OCI-LY7 (cell line): ENCODE measurements at regions not wholly inside any gene's neighbourhood (a gene's known extent, or its start where the extent isn't known, plus 50 kb on each side); places are given as distances from the start of the nearest gene placed in this dataset.
"Not testable (repeated sequence)": the region's sequence is repeated elsewhere in the genome, so short reads cannot be mapped to it uniquely, and the experiment has no call there.

Source experiments
- EZH2phosphoT487 ChIP-seq: fragments of 200-600 bp; sonication (generic); IDR thresholded peaks from 2 replicates; pipeline ENCODE4 v1.6.1; 2018; ENCODE audit warnings: low read depth, borderline replicate concordance, mild to moderate bottlenecking, mixed run types, antibody characterized with exemption, low read length, moderate library complexity, mixed read lengths
- TF ChIP-seq, protein P1 (sequence below): fragments of 200-600 bp; sonication (generic); conservative IDR thresholded peaks from 2 replicates; pipeline ENCODE4 v1.5.1; 2014; ENCODE audit warnings: mild to moderate bottlenecking, antibody characterized with exemption, low read length, moderate library complexity, mixed read lengths

DNA sequence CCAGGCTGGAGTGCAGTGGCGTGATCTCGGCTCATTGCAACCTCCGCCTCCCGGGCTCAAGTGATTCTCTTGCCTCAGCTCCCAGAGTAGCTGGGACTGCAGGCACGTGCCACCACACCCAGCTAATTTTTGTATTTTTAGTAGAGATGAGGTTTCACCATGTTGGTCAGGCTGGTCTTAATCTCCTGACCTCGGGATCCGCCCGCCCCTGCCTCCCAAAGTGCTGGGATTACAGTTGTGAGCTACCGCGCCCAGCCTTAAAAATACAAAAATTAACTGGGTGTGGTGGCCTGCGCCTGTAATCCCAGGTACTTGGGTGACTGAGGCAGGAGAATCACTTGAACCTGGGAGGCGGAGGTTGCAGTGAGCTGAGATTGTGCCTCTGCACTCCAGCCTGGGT lies 89.4 kb downstream of the UTRN start:
- TF ChIP-seq, protein P1, sequence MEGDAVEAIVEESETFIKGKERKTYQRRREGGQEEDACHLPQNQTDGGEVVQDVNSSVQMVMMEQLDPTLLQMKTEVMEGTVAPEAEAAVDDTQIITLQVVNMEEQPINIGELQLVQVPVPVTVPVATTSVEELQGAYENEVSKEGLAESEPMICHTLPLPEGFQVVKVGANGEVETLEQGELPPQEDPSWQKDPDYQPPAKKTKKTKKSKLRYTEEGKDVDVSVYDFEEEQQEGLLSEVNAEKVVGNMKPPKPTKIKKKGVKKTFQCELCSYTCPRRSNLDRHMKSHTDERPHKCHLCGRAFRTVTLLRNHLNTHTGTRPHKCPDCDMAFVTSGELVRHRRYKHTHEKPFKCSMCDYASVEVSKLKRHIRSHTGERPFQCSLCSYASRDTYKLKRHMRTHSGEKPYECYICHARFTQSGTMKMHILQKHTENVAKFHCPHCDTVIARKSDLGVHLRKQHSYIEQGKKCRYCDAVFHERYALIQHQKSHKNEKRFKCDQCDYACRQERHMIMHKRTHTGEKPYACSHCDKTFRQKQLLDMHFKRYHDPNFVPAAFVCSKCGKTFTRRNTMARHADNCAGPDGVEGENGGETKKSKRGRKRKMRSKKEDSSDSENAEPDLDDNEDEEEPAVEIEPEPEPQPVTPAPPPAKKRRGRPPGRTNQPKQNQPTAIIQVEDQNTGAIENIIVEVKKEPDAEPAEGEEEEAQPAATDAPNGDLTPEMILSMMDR: not testable (repeated sequence)
- TF ChIP-seq EZH2phosphoT487: not testable (repeated sequence)
